ENCODE measurements at regions not wholly inside any gene's neighbourhood (a gene's known extent, or its start where the extent isn't known, plus 50 kb on each side); places are given as distances from the start of the nearest gene placed in this dataset.
"Not testable (repeated sequence)": the region's sequence is repeated elsewhere in the genome, so short reads cannot be mapped to it uniquely, and the experiment has no call there.

DNA sequence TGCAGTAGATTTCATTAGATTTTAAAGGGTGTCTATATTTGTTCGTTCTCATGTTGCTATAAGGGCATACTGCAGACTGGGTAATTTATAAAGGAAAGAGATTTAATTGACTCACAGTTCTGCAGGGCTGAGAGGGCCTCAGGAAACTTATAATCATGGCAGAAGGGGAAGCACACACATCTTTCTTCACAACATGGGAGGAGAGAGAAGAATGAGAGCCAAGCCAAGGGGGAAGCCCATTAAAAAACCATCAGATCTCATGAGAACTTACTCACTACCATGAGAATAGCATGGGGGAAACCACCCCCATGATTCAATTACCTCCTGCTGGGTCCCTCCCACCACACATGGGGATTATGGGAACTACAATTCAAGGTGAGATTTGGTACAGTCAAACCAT lies 99.5 kb upstream of the TCF21 start:
- not testable (repeated sequence) for DNase-seq (ENCODE audit: low spot score)

- DNase-seq (ENCODE audit: low spot score): not testable (repeated sequence)
These were observed 98.2 kb upstream of the TCF21 start for GRCh38 chr6:133790756-133791155.

- DNase-seq (ENCODE audit: low spot score): not testable (repeated sequence)
These were observed 93.9 kb upstream of the TCF21 start for GRCh38 chr6:133795051-133795450.

DNA sequence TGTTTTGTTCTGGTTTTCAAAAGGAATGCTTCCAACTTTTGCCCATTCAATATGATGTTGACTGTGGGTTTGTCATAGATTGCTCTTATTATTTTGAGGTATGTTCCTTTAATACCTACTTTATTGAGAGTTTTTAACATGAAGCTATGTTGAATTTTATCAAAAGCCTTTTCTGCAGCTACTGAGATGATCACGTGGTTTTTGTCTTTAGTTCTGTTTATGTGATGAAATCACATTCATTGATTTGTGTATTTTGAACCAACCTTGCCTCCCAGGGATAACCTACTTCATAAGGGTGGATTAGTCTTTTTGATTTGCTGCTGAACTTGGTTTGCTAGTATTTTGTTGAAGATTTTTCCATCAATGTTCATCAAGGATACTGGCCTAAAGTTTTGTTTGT lies 92.7 kb upstream of the TCF21 start:
- no peak for DNase-seq (ENCODE audit: low spot score)

DNA sequence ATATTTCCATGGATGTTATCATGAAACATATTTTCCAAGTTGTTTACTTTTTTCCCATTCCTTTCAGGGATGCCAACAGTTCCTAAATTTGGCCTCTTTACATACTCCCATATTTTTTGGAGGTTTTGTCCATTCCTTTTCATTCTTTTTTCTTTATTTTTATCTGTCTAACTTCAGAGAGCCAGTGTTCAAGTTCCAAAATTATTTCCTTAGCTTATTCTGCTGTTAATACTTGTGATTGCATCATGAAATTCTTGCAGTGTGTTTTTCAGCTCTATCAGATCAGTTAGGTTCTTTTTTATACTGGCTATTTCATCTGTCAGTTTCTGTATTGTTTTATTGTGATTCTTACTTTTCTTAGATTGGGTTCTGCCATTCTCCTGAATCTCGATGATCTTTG lies 89.9 kb upstream of the TCF21 start:
- no peak for DNase-seq (ENCODE audit: low spot score)

- no peak for DNase-seq (ENCODE audit: low spot score)
These were observed 86.1 kb upstream of the TCF21 start for GRCh38 chr6:133802861-133803260.

DNA sequence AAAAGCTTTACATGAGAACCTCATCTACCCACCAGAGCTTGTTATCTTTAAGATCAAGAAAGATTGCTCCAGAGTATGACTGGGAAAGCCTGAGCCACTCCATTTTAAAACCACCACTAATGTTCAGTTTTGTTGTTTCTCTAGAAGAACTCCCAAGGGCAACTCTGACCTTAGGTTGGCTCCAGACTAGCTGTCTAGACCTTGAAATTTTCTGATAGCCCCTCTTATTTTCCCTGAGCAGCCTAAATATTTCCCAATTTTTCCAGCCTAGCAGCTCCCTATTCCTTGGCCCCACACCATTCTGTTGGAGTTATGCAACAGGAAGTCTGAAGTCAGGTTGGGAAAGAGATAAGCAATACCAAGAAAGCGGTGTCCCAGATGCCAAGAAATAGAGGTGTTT lies 84.6 kb upstream of the TCF21 start:
- DNase-seq (ENCODE audit: low spot score): peak; percentile 7

DNA sequence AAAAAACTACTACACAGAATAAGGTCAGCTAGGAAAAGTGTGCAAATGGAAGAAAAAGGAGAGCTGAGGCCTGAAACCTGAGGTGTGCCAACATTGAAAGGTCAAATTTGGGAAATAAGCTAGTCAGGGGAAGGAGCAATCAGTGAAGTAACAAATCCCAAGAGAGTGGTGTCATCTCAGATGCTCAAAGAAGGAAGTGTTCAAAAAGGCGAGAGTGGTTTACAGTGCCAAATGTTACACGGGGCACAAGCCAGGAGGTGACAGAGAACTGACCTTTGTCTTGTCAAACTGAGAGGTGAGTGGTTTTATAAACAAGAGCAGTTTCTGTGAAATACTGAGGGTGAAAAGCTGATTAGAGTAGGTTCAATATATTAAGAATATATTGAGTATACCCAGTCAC lies 83.0 kb upstream of the TCF21 start:
- no peak for DNase-seq (ENCODE audit: low spot score)

DNA sequence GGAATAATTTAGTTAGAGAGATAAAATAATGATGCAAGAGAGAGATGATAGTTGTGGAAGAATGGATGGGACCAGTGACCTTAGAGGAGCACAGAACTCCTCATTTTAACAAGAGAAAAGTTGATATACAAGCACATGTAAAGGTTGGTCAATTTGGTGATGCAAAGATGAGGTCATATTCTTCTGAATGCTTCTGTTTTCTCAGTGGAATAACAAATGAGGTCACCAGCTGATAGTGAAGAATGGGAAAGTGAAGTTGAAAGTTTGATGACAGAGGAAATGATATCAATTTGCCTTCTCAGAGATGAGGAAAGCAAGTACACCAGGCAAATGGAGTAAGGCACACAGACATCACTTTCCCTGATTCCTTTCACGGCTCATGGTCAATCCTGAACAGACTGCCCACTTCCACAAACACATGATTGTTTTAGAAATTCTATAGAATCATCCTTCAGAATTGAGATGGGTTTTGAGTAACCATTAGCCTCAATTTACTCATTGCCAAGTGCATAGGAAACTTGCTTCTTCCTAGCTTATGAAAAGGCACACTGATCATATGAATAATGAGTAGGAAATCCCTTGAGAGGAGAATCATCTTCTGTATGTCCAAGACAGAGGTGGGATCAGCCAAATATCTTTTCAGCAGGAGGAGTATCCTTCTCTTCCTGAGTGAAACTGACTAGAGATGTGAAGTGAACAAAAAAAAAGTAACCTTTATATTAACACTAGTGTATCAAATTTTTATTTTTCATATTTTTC lies 82.4 kb upstream of the TCF21 start:
- DNase-seq (ENCODE audit: low spot score): no peak

GRCh38 chr6:133807501-133807900 lies 81.4 kb upstream of the TCF21 start:
- no peak for DNase-seq (ENCODE audit: low spot score)

DNA sequence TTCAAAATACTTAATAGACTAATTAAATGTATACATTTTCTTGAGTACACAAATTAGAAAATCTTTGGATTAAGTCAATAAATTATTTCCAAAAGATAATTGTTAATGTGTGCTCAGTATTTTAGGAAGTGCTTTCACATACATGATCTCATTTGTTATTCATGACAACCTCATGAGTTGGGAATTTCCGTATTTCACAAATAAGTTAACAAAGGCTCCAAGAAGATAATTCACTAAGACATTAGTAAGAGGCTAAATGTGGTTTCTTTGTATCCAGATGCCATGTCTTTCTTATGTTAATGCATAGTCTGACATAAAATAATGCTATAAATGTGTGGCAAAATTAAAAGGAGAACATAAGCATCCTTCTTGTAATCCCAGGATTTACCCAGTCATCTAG lies 79.5 kb upstream of the TCF21 start:
- no peak for DNase-seq (ENCODE audit: low spot score)

- DNase-seq (ENCODE audit: low spot score): no peak
These were observed 77.4 kb upstream of the TCF21 start for GRCh38 chr6:133811557-133811956.

GRCh38 chr6:133812446-133812845 lies 76.5 kb upstream of the TCF21 start:
- not testable (repeated sequence) for DNase-seq (ENCODE audit: low spot score)

DNA sequence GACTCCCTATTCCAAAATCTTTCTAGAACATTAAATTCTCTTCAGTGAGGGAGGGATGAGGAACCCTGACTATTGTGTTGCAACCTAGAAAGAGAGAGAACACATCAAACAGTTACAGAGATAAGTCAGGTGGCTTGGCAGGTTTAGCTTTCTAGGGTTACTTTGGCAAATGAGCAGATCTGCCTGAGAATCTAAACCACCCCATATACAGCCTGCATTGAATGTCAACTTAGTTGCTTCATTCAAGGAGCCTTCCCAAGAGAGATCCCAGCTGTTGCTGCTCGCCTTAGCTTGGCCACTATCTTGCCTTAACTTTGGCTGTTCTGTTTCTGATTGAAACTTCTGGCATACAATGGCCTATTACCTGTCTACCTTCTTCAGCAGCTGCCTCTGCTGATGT lies 74.7 kb upstream of the TCF21 start:
- DNase-seq (ENCODE audit: low spot score): no peak

DNA sequence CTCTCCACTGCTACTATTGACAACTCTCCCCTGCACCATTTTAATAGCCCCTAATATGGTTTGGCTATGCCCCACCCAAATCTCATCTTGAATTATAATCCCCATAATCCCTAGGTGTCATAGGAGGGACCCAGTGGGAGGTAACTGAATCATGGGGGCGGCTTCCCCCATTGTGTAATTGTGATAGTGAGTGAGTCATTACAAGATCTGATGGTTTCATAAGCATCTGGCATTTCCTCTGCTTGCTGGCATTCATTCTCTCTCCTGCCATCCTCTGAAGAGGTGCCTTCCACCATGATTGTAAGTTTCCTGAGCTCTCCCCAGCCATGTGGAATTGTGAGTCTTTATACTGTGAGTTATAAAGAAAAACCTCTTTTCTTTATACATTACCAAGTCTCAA lies 74.1 kb upstream of the TCF21 start:
- peak; percentile 10 for DNase-seq (ENCODE audit: low spot score)

DNA sequence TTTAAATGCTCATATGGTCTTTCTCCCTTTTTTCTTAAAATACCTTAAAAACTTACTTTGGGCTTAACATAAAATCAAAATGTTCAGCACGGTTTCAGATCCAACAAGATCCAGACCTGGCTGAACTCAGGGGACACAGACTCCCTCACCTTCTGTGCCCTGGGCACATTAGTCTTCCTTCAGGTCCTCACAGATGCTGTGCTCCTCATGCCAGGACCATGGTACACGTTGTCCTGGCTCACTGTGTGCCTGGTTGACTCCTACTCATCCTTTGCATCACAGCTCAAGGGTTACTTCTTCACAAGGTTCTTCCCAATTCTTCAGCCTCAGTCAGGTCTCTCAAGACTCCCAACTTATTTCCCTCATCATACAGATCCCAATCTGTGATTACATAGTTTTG lies 73.6 kb upstream of the TCF21 start:
- DNase-seq (ENCODE audit: low spot score): no peak

DNA sequence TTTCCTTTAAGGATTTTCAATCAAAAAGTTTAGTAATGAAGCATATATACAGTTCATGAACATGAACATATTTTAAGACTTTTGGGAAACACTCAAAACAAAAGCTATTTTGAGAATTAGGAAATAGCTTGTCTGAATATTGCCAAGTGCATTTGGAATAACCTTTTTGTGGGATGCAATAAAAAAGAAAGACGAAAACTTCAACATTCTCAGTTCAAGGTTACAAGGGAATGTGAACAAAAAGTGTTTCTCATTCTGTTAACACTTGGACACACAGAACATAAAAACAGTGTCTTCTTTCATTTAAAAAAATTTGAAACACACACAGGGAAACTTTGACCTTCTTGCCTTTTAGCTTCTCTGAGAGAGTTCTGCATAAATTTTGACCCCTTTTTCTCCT lies 72.7 kb upstream of the TCF21 start:
- no peak for DNase-seq (ENCODE audit: low spot score)

DNA sequence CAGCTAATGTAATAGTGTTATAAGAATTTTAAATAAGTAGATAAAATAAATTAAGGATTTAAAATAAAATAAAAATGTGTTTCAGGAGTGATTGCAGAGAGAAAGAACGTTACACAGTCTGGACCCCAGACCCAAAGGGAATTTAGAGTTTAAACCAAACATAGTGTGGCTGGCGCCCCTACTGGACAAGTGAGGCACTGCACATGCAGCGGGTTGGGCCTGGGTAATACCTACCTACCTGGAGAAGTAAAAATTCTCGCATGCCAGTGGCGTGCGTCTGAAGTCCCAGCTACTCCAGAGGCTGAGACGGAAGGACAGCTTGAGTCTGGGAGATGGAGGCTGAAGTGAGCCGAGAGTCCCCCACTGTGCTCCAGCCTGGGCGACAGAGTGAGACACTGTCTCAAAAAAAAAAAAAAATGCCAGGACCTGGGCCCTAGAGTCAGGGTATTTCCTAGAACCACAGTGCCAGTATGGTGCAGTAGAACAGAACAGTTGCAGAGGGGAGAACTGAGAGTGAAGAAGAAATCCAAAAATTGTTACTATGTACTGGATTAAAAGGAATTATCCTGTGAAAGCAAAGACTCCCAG lies 71.4 kb upstream of the TCF21 start:
- DNase-seq (ENCODE audit: low spot score): no peak

- no peak for DNase-seq (ENCODE audit: low spot score)
These were observed 70.6 kb upstream of the TCF21 start for GRCh38 chr6:133818320-133818719.

DNA sequence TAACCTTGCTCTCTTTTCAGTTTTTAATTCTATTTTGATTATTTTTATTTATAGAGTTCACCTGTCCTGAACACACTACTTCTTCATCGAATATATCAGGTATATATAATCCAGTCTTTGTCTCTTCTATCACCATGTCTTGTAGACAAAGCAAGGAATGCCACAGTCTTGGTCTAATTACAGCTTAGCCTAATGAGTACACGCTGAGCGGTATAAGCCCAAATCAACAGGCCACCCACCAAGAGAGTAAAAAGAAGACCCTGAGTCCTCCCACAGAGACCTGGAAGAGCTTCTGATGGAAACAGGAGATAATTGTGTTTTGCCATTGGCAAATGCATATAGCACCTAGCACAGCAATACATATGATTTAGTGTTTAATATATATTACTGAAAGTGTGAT lies 68.7 kb upstream of the TCF21 start:
- no peak for DNase-seq (ENCODE audit: low spot score)

GRCh38 chr6:133827766-133828165 lies 61.1 kb upstream of the TCF21 start:
- no peak for DNase-seq (ENCODE audit: low spot score)

GRCh38 chr6:133833949-133834359 lies 55.0 kb upstream of the TCF21 start:
- DNase-seq (ENCODE audit: low spot score): no peak

DNA sequence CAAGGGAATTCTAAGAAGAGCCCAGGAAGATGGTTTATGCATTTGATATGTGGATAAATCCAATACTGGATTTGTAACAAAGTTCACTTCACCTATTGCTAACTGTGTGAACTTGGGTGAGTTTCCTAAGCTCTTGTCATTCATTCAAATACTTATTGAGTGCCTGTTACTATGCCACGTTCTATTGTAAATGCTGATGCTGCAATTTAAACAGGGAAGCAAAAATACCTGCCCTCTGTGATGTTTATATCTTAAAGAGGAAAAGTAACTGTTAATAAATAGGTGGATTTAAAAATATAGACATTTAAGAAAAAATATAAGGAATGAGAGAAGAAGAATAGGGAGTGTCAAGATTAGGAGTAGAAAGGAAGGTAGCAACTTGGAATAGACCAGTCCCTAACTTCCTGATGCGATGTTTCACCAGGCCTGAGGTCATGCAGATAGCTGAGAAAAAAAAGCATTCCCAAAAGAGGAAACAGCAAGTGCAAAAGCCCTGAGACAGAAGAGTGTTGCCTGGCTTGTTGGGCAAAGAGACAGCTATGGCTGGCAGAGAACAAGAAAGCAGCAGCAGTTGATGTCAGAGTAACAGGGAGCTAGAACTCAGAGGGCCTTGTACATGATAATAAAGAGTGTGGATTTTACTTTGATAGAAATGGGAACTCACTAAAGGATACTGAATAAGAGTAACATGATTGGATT lies 54.3 kb upstream of the TCF21 start:
- no peak for DNase-seq (ENCODE audit: low spot score)
